Activated CD4-positive, alpha-beta memory T cell treated with anti-CD3 and anti-CD28 coated beads, Interleukin-2, amount 10 ng/mL, durations not matched to agents 7 days and 5 days (primary cell): ENCODE measurements at regions not wholly inside any gene's neighbourhood (a gene's known extent, or its start where the extent isn't known, plus 50 kb on each side); places are given as distances from the start of the nearest gene placed in this dataset.

Experiments used
- CTCF ChIA-PET: fragments of 350-600 bp; sonication (Branson Sonifier 250); formaldehyde crosslinking; loops from one replicate; lab custom pipeline; 2021; ENCODE audit warnings: antibody characterized with exemption, inconsistent platforms; lab: Charles Lee
- POLR2A ChIA-PET: fragments of 350-600 bp; sonication (Branson Sonifier 250); formaldehyde crosslinking; loops from one replicate; lab custom pipeline; 2021; ENCODE audit warnings: antibody characterized with exemption; lab: Charles Lee
- DNase-seq: peaks from one replicate; pipeline ENCODE4 v3.0.0-alpha.2; 2020
- H3K27ac Mint-ChIP-seq: one replicate; pipeline ENCODE4 v1.8.0; 2021; ENCODE audit warnings: mild to moderate bottlenecking, mixed read lengths
- H3K27me3 Mint-ChIP-seq: one replicate; pipeline ENCODE4 v1.8.0; 2021; ENCODE audit warnings: mixed read lengths
- H3K36me3 Mint-ChIP-seq: one replicate; pipeline ENCODE4 v1.8.0; 2021; ENCODE audit warnings: low read depth, mixed read lengths
- H3K4me1 Mint-ChIP-seq: one replicate; pipeline ENCODE4 v1.8.0; 2021; ENCODE audit warnings: mixed read lengths
- H3K4me3 Mint-ChIP-seq: one replicate; pipeline ENCODE4 v1.8.0; 2021; ENCODE audit warnings: mild to moderate bottlenecking, mixed read lengths
- H3K9me3 Mint-ChIP-seq: one replicate; pipeline ENCODE4 v1.8.0; 2021; ENCODE audit warnings: mixed read lengths

DNA sequence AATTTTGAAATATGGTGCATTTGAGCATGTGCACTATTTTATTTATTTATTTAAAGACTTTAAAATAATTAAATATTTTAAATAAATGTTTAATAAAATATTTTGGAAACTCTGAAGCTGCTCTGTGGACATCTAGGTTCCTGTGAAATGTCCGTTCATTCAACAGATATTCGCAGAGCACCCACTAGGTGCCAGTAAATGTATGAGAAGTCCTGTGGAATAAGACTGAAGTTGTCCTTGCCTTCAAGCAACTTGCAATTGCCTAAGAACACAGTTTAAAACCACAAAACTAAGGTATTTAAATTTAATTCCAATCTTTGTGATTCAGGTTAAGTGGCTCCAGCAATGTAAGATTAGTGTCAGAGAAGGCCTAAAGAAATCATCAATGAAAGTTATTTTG lies 306.7 kb downstream of the GBA3 start:
- Mint-ChIP-seq H3K4me3 (no peak overlapping the region), H3K4me1 (no peaks in the 10 kb centered on the region), H3K27me3 (no peaks in the 10 kb centered on the region), H3K36me3 (no peaks in the 10 kb centered on the region), H3K27ac (no peak overlapping the region), H3K9me3 (peaks cover 3% of the 10 kb centered on the region)
- DNase-seq = no peak
- ChIA-PET CTCF (no interaction called here), POLR2A (no interaction called here)

DNA sequence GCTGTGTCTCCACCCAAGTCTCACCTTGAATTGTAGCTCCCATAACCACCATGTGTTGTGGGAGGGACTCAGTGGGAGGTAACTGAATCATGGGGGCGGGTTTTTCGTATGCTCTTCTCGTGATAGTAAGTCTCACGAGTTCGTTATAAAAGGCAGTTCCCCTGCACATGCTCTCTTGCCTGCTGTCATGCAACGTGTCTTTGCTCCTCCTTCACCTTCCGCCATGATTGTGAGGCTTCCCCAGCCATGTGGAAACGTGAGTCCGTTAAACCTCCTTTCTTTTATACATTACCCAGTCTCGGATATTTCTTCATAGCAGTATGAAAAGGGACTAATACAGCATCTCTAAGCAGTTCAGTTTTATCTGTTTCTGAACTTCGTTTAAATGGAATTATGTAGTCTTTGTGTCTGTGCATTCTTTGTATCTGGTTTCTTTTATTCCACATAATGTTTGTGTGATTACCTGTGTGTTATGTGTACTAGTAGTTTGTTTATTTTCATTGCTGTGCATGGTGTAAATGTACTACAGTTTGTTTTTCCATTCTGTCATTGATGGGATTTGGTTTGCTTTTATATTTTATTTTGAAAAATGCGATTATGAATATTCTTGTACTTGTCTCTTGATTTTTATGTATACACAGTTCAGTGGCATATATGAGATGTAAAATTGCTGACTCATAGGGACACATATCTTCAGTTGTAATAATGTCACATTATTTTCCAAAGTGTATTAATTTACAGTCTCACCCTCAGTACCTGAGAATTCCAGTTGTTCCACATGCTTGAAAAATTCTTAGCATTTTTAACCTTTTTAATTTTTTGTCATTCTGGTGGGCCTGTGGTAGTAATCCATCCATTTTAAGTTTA lies 304.9 kb downstream of the GBA3 start:
- ChIA-PET POLR2A (no interaction called here), CTCF (no interaction called here)
- Mint-ChIP-seq H3K4me3 (no peak overlapping the region), H3K27me3 (no peaks in the 10 kb centered on the region), H3K36me3 (no peaks in the 10 kb centered on the region), H3K9me3 (peaks cover 3% of the 10 kb centered on the region), H3K27ac (no peak overlapping the region), H3K4me1 (no peaks in the 10 kb centered on the region)
- no peak for DNase-seq

DNA sequence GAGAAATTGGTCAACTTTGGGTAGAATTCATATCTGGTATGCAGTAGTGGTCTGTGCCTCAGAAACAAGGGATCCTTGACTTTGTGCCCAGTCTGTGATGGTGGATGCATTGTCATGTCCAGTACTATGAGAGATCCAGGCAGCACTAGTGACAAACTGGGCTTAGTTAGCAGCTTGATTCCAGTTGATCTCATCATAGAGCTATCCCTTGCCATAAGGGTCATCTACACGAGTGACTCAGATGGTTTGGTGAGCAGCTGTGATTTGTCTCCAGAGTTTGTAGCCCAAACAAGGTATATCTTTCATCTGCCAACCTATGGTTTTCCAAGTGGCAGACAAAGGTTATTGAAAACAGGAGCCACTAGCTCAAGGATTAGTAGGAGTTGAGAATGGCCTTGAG lies 298.8 kb downstream of the GBA3 start:
- CTCF ChIA-PET = no interaction called here
- H3K27ac Mint-ChIP-seq = no peak overlapping the region
- POLR2A ChIA-PET = no interaction called here

DNA sequence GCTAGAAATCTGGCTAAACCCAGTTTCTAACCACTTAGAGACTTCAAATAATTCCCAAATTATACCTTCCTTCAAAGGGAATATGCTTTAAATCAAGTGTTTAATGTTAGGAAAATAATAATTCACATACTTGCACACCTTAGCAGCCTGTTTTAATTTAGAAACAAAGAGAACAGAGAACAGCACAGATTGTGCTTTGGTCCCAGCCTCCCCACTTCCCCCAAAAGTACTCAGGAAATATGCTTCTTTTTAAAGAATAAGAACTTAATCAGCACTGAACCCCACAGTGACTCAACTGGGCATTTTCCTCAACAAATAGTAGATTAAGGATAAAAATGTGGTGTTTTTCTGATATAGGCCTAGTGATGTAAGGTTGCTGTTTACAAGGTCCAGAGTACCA lies 295.8 kb downstream of the GBA3 start:
- no peaks in the 10 kb centered on the region for H3K36me3 Mint-ChIP-seq
- H3K27ac Mint-ChIP-seq = no peak overlapping the region
- CTCF ChIA-PET = no interaction called here
- H3K27me3 Mint-ChIP-seq = no peaks in the 10 kb centered on the region
- no peaks in the 10 kb centered on the region for H3K4me1 Mint-ChIP-seq
- POLR2A ChIA-PET = no interaction called here
- H3K9me3 Mint-ChIP-seq = no peaks in the 10 kb centered on the region
- DNase-seq = no peak
- H3K4me3 Mint-ChIP-seq = no peak overlapping the region

More for the DNA sequence above, 298.8 kb downstream of the GBA3 start:
- Mint-ChIP-seq H3K4me3 (no peak overlapping the region), H3K36me3 (no peaks in the 10 kb centered on the region), H3K27me3 (no peaks in the 10 kb centered on the region), H3K4me1 (no peaks in the 10 kb centered on the region), H3K9me3 (no peaks in the 10 kb centered on the region)
- no peak for DNase-seq

DNA sequence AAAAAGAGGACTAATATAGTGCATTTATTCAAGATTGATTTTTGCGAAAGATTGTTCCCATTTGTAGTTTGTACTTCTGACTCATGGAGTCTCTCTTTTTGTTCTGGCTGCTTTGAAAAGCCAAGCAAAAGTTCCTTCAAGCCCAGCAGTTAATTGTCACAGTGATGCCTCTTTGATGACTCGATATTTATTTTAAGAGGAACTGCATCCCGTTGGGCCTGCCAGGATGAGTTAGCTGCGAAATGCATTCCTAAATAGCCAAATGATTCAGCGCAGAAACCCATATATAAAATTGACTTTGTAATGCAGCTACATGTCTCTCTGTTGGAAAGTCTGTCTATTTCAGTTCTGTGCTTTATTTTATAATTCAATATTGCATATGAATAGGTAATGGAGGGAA lies 295.1 kb downstream of the GBA3 start:
- Mint-ChIP-seq H3K4me1 (no peaks in the 10 kb centered on the region), H3K4me3 (no peak overlapping the region), H3K9me3 (no peaks in the 10 kb centered on the region), H3K27me3 (no peaks in the 10 kb centered on the region), H3K36me3 (no peaks in the 10 kb centered on the region), H3K27ac (no peak overlapping the region)
- ChIA-PET POLR2A (no interaction called here), CTCF (no interaction called here)
- no peak for DNase-seq

DNA sequence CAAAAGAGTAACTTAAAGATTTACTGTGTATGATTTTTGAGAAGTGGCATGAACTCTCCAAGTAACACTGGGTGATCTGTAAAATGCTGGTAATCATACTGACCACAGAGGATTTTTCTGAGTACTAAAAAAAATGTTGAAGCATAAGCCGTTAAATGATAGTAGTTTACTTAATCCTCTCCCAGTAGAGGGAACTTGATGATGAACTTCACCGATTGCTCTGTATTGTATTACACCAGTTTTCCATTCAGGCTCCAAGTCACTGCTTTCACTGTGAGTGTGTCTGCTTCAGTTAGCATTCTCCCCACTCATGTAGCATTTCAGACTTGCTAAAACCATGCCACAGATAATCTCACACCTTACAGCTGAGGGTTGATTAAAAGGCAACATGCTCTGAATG lies 294.1 kb downstream of the GBA3 start:
- no peak for DNase-seq
- H3K36me3 Mint-ChIP-seq = no peaks in the 10 kb centered on the region
- H3K9me3 Mint-ChIP-seq = no peaks in the 10 kb centered on the region
- H3K27me3 Mint-ChIP-seq = no peaks in the 10 kb centered on the region
- H3K27ac Mint-ChIP-seq = no peak overlapping the region
- POLR2A ChIA-PET = no interaction called here
- H3K4me3 Mint-ChIP-seq = no peak overlapping the region
- CTCF ChIA-PET = no interaction called here
- H3K4me1 Mint-ChIP-seq = no peaks in the 10 kb centered on the region

DNA sequence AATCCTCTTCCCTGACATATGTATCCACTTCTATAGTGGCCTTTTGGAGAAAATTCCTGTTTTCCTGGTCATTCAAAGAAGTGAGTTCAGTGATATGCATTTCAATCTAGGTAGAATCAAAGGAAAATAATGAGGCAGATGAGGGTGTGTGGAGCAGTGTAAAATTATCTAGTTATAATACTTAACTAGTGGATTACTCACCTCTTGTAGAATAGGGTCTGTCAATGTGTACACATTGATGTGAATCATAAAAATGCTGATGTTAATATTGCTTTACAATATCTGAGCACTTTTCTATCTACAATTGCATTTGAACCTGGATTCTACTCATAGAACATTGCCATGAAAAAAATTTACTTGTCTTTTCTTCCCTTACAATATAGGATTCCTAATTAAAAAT lies 293.5 kb downstream of the GBA3 start:
- H3K27ac Mint-ChIP-seq = no peak overlapping the region
- DNase-seq = no peak
- no peaks in the 10 kb centered on the region for H3K27me3 Mint-ChIP-seq
- ChIA-PET POLR2A (no interaction called here), CTCF (no interaction called here)
- H3K4me3 Mint-ChIP-seq = no peak overlapping the region
- H3K36me3 Mint-ChIP-seq = no peaks in the 10 kb centered on the region
- H3K4me1 Mint-ChIP-seq = no peaks in the 10 kb centered on the region
- no peaks in the 10 kb centered on the region for H3K9me3 Mint-ChIP-seq

DNA sequence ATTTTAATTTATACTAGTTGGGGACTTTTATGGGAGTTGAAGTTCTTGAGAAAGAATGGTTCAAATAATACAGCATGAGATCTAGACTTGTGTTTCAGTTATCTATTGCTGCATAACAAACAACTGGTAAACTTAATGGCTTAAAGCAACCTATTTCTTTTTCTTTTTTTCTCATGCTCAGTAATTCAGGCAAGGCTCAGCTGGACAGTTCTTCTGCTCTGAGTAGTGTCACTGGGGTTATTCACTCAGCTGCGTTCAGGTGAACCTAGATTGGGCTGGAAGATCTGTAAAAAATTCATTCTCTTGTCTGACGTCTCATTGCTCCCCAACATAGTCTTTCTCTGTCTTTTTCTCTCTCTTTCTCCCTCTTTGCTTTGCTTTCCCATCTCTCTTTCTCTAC lies 291.7 kb downstream of the GBA3 start:
- Mint-ChIP-seq H3K4me1 (no peaks in the 10 kb centered on the region), H3K36me3 (no peaks in the 10 kb centered on the region), H3K27ac (no peak overlapping the region), H3K9me3 (peaks cover 4% of the 10 kb centered on the region), H3K4me3 (no peak overlapping the region), H3K27me3 (no peaks in the 10 kb centered on the region)
- DNase-seq = no peak
- POLR2A ChIA-PET = no interaction called here
- CTCF ChIA-PET = no interaction called here

DNA sequence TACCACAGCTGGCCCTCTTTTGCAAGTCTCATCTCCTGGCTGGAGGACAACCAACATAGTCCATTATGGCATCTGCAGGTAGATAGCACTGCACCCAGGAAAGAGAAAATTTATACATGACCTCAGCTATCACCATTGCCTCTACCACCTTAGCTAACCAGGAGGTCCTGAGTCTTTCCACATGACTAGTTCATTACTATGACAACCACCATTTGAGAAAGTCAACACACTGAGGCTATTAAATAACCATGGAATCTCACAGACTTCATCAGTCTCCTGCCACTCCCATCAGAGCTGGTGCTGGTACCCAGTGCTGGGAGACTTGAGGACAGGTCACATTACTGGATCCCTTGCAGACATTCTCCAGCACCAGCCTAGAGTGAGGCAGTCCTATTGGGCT lies 285.9 kb downstream of the GBA3 start:
- ChIA-PET CTCF (no interaction called here), POLR2A (no interaction called here)
- H3K36me3 Mint-ChIP-seq = no peaks in the 10 kb centered on the region
- DNase-seq = no peak
- H3K27ac Mint-ChIP-seq = no peak overlapping the region
- H3K4me3 Mint-ChIP-seq = no peak overlapping the region
- H3K27me3 Mint-ChIP-seq = no peaks in the 10 kb centered on the region
- H3K9me3 Mint-ChIP-seq = peaks cover 10% of the 10 kb centered on the region
- H3K4me1 Mint-ChIP-seq = no peaks in the 10 kb centered on the region

DNA sequence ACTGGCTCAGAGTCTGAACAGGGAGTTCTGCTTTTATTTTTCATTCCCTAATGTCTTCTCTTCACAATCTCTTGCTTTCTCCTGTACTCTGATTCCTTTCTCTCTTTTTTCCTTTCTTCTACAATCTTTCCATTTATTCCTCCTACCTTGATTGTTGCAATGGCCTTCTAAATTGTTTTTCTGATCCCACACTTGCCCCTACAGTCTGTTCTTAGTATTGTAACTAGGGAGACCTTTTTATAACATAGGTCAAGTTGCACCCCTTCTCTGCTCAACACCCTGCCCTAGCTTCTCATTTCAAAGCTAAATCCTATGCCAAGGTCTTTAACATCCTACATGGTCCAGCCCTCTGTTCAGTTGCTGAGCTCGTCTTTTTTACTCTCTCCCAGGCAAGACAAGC lies 277.9 kb downstream of the GBA3 start:
- Mint-ChIP-seq H3K36me3 (no peaks in the 10 kb centered on the region), H3K4me1 (no peaks in the 10 kb centered on the region), H3K27me3 (no peaks in the 10 kb centered on the region), H3K27ac (no peak overlapping the region), H3K9me3 (peaks cover 6% of the 10 kb centered on the region), H3K4me3 (no peak overlapping the region)
- ChIA-PET CTCF (no interaction called here), POLR2A (no interaction called here)
- DNase-seq = no peak

DNA sequence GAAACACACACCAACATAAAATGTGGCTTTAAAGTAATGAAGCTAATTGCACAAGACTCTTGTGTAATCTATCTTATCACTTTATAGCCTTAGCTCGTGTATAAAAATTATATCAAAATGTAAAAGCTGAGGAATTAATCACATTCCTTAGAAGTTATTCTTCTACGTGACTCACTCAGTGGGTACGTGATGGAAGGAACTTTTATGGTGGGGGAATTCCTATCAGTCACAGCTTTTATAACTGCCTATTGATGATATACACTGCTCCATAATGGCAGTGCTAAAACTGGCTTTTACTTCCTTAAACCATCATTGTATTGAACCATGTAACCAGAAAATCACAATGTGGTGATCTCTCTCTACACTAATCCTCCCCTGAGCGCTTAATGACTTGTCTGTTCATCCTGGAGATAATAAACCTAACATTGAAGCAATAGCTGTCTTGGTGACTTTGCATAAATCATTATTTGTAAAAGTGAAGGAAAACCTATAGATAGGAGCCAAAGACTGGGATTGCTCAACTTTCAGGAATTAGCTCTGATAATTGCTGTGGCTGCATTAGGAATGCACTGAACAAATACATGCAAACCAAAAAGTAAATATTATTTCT lies 276.7 kb downstream of the GBA3 start:
- no peak overlapping the region for H3K27ac Mint-ChIP-seq
- H3K36me3 Mint-ChIP-seq = no peaks in the 10 kb centered on the region
- H3K4me3 Mint-ChIP-seq = no peak overlapping the region
- peaks cover 4% of the 10 kb centered on the region for H3K9me3 Mint-ChIP-seq
- no peak for DNase-seq
- POLR2A ChIA-PET = no interaction called here
- no peaks in the 10 kb centered on the region for H3K4me1 Mint-ChIP-seq
- CTCF ChIA-PET = no interaction called here
- no peaks in the 10 kb centered on the region for H3K27me3 Mint-ChIP-seq

DNA sequence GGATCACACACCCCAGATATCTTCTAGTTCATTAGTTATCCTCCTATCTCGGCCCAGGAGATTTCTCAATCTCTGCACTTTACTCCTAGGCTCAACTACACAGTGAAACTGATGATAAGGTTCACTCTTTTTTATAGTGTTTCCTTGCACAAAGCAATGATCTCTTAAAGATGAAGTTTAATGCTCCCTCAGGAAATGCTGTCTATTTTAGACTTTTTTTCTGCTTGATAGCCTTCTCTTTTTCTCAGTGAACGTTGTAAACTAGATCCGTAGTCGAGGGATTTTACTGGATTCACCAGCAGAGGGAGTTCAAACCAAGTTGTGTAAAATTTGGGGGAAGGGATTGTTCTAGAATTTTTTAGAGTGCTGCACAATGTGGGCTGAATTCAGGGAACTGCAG lies 269.6 kb downstream of the GBA3 start:
- DNase-seq = no peak
- ChIA-PET CTCF (no interaction called here), POLR2A (no interaction called here)
- Mint-ChIP-seq H3K27me3 (no peaks in the 10 kb centered on the region), H3K9me3 (peaks cover 2% of the 10 kb centered on the region), H3K36me3 (no peaks in the 10 kb centered on the region), H3K4me3 (no peak overlapping the region), H3K27ac (no peak overlapping the region), H3K4me1 (no peaks in the 10 kb centered on the region)

DNA sequence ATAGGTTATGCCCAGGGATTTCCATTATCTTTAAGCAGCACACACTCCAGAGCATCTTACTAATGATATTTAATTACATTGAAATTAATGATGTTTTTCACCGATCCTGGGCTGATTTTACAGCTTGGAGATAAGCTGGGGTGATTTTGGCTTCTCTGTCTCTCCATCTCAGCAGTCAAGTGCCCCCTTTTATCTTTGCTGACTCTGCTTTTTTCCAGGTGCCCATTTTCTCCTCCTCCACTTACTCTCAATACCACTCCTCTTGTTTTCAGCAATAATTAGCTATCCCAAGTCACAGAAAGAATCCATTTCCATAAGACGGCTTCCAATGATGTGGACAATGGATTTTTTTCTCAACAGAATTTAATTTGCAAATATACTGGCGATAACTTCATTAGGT lies 266.7 kb downstream of the GBA3 start:
- Mint-ChIP-seq H3K4me1 (no peaks in the 10 kb centered on the region), H3K9me3 (peaks cover 2% of the 10 kb centered on the region), H3K27ac (no peak overlapping the region), H3K27me3 (no peaks in the 10 kb centered on the region), H3K36me3 (no peaks in the 10 kb centered on the region), H3K4me3 (no peak overlapping the region)
- ChIA-PET CTCF (no interaction called here), POLR2A (no interaction called here)
- DNase-seq = no peak

DNA sequence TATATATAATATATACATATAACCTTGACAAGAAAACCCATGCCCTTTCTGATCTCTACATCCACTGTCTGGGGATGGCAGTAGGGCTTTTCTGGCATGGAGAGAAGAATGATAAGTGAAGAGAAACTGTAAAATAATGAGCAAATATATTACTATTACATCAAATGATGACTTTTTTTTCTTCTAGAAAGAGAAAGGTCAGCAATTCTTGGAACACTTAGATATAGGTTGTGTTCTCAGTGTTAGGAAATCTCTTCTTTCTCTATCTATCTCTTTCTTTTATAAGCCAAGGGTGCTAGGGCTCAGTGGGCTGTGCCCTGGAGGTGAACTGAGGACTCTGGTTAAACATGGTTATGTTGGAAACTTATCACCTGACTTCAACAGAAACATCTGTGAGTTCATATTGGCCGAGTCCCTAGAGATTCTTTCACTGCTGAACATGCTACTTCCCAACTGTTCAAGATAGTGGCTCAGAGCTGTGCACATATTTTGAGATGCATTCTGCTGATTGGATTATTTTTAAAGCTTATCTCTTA lies 265.1 kb downstream of the GBA3 start:
- ChIA-PET POLR2A (no interaction called here), CTCF (no interaction called here)
- Mint-ChIP-seq H3K27me3 (no peaks in the 10 kb centered on the region), H3K4me3 (no peak overlapping the region), H3K27ac (no peak overlapping the region), H3K36me3 (no peaks in the 10 kb centered on the region), H3K4me1 (no peaks in the 10 kb centered on the region), H3K9me3 (peaks cover 2% of the 10 kb centered on the region)
- DNase-seq = no peak
